ENCODE measurements at regions not wholly inside any gene's neighbourhood (a gene's known extent, or its start where the extent isn't known, plus 50 kb on each side); places are given as distances from the start of the nearest gene placed in this dataset.

DNA sequence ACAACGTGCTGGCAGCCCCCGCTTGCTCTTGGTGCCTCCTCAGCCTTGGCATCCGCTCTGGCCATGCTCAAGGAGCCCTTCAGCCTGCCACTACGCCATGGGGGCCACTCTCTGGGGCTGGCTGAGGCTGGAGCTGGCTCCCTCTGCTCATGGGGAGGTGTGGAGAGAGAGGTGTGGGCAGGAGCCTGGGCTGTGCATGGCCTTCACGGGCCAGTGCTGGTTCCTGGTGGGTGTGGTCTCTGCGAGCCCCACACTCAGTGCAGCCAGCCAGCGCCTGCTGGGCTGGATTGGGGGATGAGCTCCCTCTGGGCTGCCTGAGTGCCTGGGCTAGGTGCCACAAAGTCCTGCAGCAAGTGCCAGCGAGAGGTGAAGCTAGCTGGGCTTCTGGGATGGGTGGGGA is 1289.1 kb downstream of the OLFM4 start:
- H3K36me3 Mint-ChIP-seq, result no peaks in the 10 kb centered on the region
- no peaks in the 10 kb centered on the region for H3K4me1 ChIP-seq (ENCODE audit: insufficient read depth, low read length)
- H3K27ac ChIP-seq (ENCODE audit: low read depth, low read length), result no peak overlapping the region
- H3K9me3 Mint-ChIP-seq, result peaks cover 2 to 38% (median 10%) of the 10 kb centered on the region in 8 donors
- H3K4me1 Mint-ChIP-seq, result no peaks in the 10 kb centered on the region
- intact Hi-C loops (cut with micrococcal nuclease), result no loop called here
- H3K4me3 ChIP-seq (ENCODE audit: low read length in 2 of 2), result no peak overlapping the region
- H3K27me3 Mint-ChIP-seq, result no peaks in the 10 kb centered on the region
- ChIA-PET CTCF (ENCODE audit: partially characterized antibody) (no interaction called here), POLR2A (ENCODE audit: partially characterized antibody) (no interaction called here)
- no peak overlapping the region for H3K27ac Mint-ChIP-seq
- H3K27me3 ChIP-seq (ENCODE audit: insufficient read depth, low read length), result no peaks in the 10 kb centered on the region
- no peak for DNase-seq
- H3K4me3 Mint-ChIP-seq, result no peak overlapping the region
- H3K9me3 ChIP-seq (ENCODE audit: control insufficient read depth in 1 of 2, low read length in 2 of 2), result no peaks in the 10 kb centered on the region
- no peaks in the 10 kb centered on the region for H3K36me3 ChIP-seq (ENCODE audit: insufficient read depth, low read length)

DNA sequence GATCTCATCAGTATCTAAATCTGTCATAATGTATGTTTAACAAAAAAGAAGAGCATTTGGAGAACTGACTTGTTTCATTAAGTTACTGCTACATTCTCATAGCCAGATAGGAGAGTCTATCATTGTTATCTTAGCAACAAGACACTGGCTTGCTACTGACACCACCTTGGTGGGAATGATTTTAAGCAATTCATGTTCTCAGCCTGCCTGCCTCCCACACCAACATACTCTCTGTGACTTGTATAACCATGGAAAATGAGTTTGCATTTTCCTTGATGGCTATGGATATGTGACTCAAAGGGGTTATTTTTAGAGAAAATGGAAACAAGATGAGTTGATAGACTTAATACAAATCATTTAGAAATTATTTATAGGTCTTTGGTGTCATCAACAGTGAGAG is 1308.9 kb downstream of the OLFM4 start:
- Histone ChIP-seq H3K36me3 (ENCODE audit: insufficient read depth, low read length) (no peaks in the 10 kb centered on the region), H3K27me3 (ENCODE audit: insufficient read depth, low read length) (no peaks in the 10 kb centered on the region), H3K4me3 (ENCODE audit: low read length in 2 of 2) (no peak overlapping the region), H3K9me3 (ENCODE audit: control insufficient read depth in 1 of 2, low read length in 2 of 2) (no peaks in the 10 kb centered on the region), H3K27ac (ENCODE audit: low read depth, low read length) (no peak overlapping the region), H3K4me1 (ENCODE audit: insufficient read depth, low read length) (no peaks in the 10 kb centered on the region)
- H3K4me3 Mint-ChIP-seq, result no peak overlapping the region
- DNase-seq, result no peak
- CTCF ChIA-PET (ENCODE audit: partially characterized antibody), result no interaction called here
- H3K9me3 Mint-ChIP-seq, result peaks cover 3 to 19% (median 9%) of the 10 kb centered on the region in 8 donors
- no peak overlapping the region for H3K27ac Mint-ChIP-seq
- intact Hi-C loops (cut with micrococcal nuclease), result no loop called here
- no peaks in the 10 kb centered on the region for H3K27me3 Mint-ChIP-seq
- no peaks in the 10 kb centered on the region for H3K36me3 Mint-ChIP-seq
- no peaks in the 10 kb centered on the region for H3K4me1 Mint-ChIP-seq
- POLR2A ChIA-PET (ENCODE audit: partially characterized antibody), result no interaction called here

DNA sequence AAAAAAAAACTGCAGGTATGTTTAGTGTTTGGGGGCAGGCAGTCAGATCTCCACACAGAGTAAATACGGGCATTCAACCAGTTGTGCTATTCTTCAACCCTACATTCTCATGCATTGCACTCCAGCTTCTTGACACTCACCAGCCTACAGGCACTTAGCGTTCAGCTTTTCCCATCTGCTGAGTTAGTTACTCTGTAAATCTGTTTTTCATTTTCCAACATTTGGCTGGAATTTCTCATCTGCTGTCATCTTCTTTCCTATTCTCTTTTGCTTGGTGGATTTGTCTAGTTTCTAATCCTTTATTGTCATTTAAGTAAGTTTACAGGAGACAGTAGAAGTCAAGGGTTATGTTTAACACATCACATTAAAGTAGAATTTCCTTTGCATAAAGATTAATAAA is 1318.9 kb downstream of the OLFM4 start:
- no peak for DNase-seq
- Mint-ChIP-seq H3K27ac (no peak overlapping the region), H3K4me3 (no peak overlapping the region), H3K27me3 (no peaks in the 10 kb centered on the region), H3K36me3 (no peaks in the 10 kb centered on the region), H3K9me3 (peaks cover 0 to 18% (median 5%) of the 10 kb centered on the region in 8 donors), H3K4me1 (no peaks in the 10 kb centered on the region)
- Histone ChIP-seq H3K27ac (ENCODE audit: low read depth, low read length) (no peak overlapping the region), H3K36me3 (ENCODE audit: insufficient read depth, low read length) (no peaks in the 10 kb centered on the region), H3K9me3 (ENCODE audit: control insufficient read depth in 1 of 2, low read length in 2 of 2) (no peaks in the 10 kb centered on the region), H3K4me3 (ENCODE audit: low read length in 2 of 2) (no peak overlapping the region), H3K4me1 (ENCODE audit: insufficient read depth, low read length) (no peaks in the 10 kb centered on the region), H3K27me3 (ENCODE audit: insufficient read depth, low read length) (no peaks in the 10 kb centered on the region)
- ChIA-PET CTCF (ENCODE audit: partially characterized antibody) (no interaction called here), POLR2A (ENCODE audit: partially characterized antibody) (no interaction called here)
- intact Hi-C loops (cut with micrococcal nuclease), result no loop called here

DNA sequence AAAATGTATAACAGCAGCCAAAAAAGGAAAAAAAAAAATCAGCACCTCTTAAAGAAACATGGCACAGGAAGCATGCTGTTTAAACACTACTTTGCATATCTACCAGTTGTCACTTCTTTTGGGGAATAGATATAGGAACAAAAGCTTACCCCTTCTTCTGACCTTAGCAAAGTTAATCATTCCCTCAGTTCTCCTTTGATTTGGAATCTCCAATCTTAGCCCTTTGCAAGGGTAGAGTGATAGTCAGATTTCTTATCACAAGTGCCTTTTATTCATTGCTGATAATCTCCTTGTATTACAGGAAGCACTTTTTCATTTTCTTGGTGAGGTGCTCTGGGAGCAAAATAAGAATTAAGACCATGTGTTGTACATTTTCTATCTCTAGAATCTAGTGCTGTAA is 1327.6 kb downstream of the OLFM4 start:
- H3K36me3 Mint-ChIP-seq, result no peaks in the 10 kb centered on the region
- CTCF ChIA-PET (ENCODE audit: partially characterized antibody), result no interaction called here
- peaks cover 0 to 10% (median 3%) of the 10 kb centered on the region in 8 donors for H3K9me3 Mint-ChIP-seq

DNA sequence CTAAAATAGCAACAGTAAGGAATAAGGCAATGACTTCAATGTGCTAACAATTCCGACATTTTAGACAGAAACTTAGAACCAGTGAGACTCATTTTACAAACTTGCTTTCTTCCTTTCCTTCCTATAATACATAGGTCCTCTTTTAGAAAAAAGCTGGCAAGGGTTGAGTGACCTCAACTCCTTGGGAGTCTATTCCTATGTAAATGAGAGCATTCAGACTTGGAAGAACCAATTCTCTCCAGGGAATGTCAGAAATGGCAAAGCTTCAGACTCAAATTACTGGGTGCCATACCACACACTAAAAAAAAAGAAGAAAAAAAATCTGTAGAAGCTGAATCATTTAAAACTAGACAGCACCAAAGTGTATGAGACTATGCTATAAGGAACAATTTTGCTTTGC is 1328.2 kb downstream of the OLFM4 start:
- no peaks in the 10 kb centered on the region for H3K36me3 Mint-ChIP-seq
- no peak overlapping the region for H3K4me3 ChIP-seq (ENCODE audit: low read length in 2 of 2)
- no peak for DNase-seq
- H3K27ac Mint-ChIP-seq, result no peak overlapping the region
- H3K4me1 ChIP-seq (ENCODE audit: insufficient read depth, low read length), result no peaks in the 10 kb centered on the region
- ChIA-PET CTCF (ENCODE audit: partially characterized antibody) (no interaction called here), POLR2A (ENCODE audit: partially characterized antibody) (no interaction called here)
- no peaks in the 10 kb centered on the region for H3K4me1 Mint-ChIP-seq
- H3K9me3 Mint-ChIP-seq, result peaks cover 0 to 11% (median 3%) of the 10 kb centered on the region in 8 donors
- intact Hi-C loops (cut with micrococcal nuclease), result no loop called here
- no peak overlapping the region for H3K4me3 Mint-ChIP-seq
- H3K27me3 Mint-ChIP-seq, result no peaks in the 10 kb centered on the region
- peaks cover 0 to 5% of the 10 kb centered on the region in 2 donors for H3K9me3 ChIP-seq (ENCODE audit: control insufficient read depth in 1 of 2, low read length in 2 of 2)
- no peaks in the 10 kb centered on the region for H3K27me3 ChIP-seq (ENCODE audit: insufficient read depth, low read length)
- no peaks in the 10 kb centered on the region for H3K36me3 ChIP-seq (ENCODE audit: insufficient read depth, low read length)
- no peak overlapping the region for H3K27ac ChIP-seq (ENCODE audit: low read depth, low read length)

More for the DNA sequence above, 1327.6 kb downstream of the OLFM4 start:
- H3K27ac Mint-ChIP-seq, result no peak overlapping the region
- no peaks in the 10 kb centered on the region for H3K27me3 ChIP-seq (ENCODE audit: insufficient read depth, low read length)
- no peak for DNase-seq
- H3K27ac ChIP-seq (ENCODE audit: low read depth, low read length), result no peak overlapping the region
- peaks cover 0 to 5% of the 10 kb centered on the region in 2 donors for H3K9me3 ChIP-seq (ENCODE audit: control insufficient read depth in 1 of 2, low read length in 2 of 2)
- no peak overlapping the region for H3K4me3 Mint-ChIP-seq
- no peak overlapping the region for H3K4me3 ChIP-seq (ENCODE audit: low read length in 2 of 2)
- H3K36me3 ChIP-seq (ENCODE audit: insufficient read depth, low read length), result no peaks in the 10 kb centered on the region
- H3K4me1 Mint-ChIP-seq, result no peaks in the 10 kb centered on the region
- POLR2A ChIA-PET (ENCODE audit: partially characterized antibody), result no interaction called here
- H3K4me1 ChIP-seq (ENCODE audit: insufficient read depth, low read length), result no peaks in the 10 kb centered on the region
- H3K27me3 Mint-ChIP-seq, result no peaks in the 10 kb centered on the region
- intact Hi-C loops (cut with micrococcal nuclease), result no loop called here

DNA sequence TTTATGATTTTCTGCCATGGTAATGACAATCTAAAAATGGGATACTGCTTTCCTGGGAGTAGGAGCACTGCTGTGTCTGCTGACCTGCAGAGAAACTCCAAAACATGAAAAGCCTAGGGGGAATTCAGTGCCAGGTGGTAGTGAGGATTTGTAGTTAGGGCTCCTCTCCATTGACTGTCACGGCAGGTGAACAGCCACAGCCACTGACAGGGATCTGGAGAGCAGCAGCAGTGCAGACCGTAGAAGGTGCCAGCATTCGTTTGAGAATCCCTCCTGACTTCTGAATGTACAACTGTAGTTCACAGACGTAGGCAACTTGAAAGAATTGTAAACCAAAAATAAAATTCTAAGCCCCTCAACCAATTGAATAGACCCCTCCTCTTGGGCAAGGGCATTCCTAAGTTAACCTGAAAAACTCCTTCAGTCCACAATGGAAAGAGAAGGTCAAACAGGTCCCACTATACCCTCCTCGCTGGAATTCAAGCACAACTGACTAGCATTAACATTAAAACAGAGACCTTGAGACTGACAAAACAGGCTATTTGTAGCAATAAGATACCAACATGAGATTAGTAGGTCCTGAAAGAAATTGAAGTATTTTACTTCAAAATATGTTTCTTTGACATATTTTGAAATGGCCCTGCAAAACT is 1328.8 kb downstream of the OLFM4 start:
- H3K9me3 Mint-ChIP-seq, result peaks cover 0 to 10% (median 3%) of the 10 kb centered on the region in 8 donors
- no peak overlapping the region for H3K4me3 Mint-ChIP-seq
- Histone ChIP-seq H3K4me1 (ENCODE audit: insufficient read depth, low read length) (no peaks in the 10 kb centered on the region), H3K27me3 (ENCODE audit: insufficient read depth, low read length) (no peaks in the 10 kb centered on the region), H3K9me3 (ENCODE audit: control insufficient read depth in 1 of 2, low read length in 2 of 2) (peaks cover 0 to 5% of the 10 kb centered on the region in 2 donors), H3K4me3 (ENCODE audit: low read length in 2 of 2) (no peak overlapping the region), H3K27ac (ENCODE audit: low read depth, low read length) (no peak overlapping the region), H3K36me3 (ENCODE audit: insufficient read depth, low read length) (no peaks in the 10 kb centered on the region)
- no peak for DNase-seq
- intact Hi-C loops (cut with micrococcal nuclease), result no loop called here
- no peaks in the 10 kb centered on the region for H3K27me3 Mint-ChIP-seq
- H3K27ac Mint-ChIP-seq, result no peak overlapping the region
- no peaks in the 10 kb centered on the region for H3K4me1 Mint-ChIP-seq
- CTCF ChIA-PET (ENCODE audit: partially characterized antibody), result no interaction called here
- no peaks in the 10 kb centered on the region for H3K36me3 Mint-ChIP-seq
- POLR2A ChIA-PET (ENCODE audit: partially characterized antibody), result no interaction called here

DNA sequence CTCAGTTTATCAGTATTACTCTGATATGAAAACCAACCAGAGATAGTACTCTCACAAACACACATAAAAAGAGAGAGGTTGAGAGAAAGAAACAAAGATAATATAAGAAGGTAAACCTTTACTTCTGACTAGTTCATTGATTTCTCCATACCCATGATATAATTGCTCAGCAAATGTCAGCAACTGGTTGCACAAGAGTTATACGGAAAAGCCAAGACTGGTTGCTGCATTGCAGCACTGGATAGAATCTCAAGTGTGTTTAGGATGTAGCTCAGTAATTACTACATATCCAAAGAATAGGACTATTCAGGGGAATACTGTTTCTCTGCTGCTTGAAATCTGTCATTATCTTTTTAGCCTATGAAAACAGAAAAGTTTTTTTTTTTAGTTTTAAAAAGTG is 1332.8 kb downstream of the OLFM4 start:
- CTCF ChIA-PET (ENCODE audit: partially characterized antibody), result no interaction called here
- Mint-ChIP-seq H3K9me3 (peaks cover 0 to 8% (median 0%) of the 10 kb centered on the region in 8 donors), H3K4me3 (no peak overlapping the region), H3K27ac (no peak overlapping the region), H3K4me1 (no peaks in the 10 kb centered on the region), H3K27me3 (no peaks in the 10 kb centered on the region), H3K36me3 (no peaks in the 10 kb centered on the region)
- no peak for DNase-seq
- intact Hi-C loops (cut with micrococcal nuclease), result no loop called here
- Histone ChIP-seq H3K9me3 (ENCODE audit: control insufficient read depth in 1 of 2, low read length in 2 of 2) (no peaks in the 10 kb centered on the region), H3K4me1 (ENCODE audit: insufficient read depth, low read length) (no peaks in the 10 kb centered on the region), H3K4me3 (ENCODE audit: low read length in 2 of 2) (no peak overlapping the region), H3K27me3 (ENCODE audit: insufficient read depth, low read length) (no peaks in the 10 kb centered on the region), H3K27ac (ENCODE audit: low read depth, low read length) (no peak overlapping the region), H3K36me3 (ENCODE audit: insufficient read depth, low read length) (no peaks in the 10 kb centered on the region)
- POLR2A ChIA-PET (ENCODE audit: partially characterized antibody), result no interaction called here

DNA sequence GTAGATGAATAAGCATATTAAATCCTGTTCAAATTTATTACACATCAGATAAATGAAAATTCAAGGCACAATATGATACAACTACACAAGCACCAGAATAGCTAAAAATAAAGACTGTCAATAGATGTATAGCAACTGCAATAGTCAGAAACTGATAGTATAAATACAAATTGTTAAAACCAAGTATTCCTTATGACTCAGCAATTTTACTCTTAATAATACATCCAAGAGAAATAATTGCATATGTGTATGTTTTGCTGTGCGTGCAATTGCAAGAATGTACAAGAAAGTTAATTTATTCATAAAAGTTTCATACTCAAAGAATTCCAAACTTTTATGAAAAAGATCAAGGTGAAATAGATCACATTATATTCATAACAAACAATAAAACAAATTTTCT is 1338.1 kb downstream of the OLFM4 start:
- intact Hi-C loops (cut with micrococcal nuclease), result no loop called here
- CTCF ChIA-PET (ENCODE audit: partially characterized antibody), result no interaction called here
- H3K4me1 ChIP-seq (ENCODE audit: insufficient read depth, low read length), result no peaks in the 10 kb centered on the region
- Mint-ChIP-seq H3K9me3 (peaks cover 2 to 18% (median 6%) of the 10 kb centered on the region in 8 donors), H3K36me3 (no peaks in the 10 kb centered on the region), H3K4me3 (no peak overlapping the region), H3K4me1 (no peaks in the 10 kb centered on the region), H3K27me3 (no peaks in the 10 kb centered on the region), H3K27ac (no peak overlapping the region)
- no peaks in the 10 kb centered on the region for H3K9me3 ChIP-seq (ENCODE audit: control insufficient read depth in 1 of 2, low read length in 2 of 2)
- H3K27ac ChIP-seq (ENCODE audit: low read depth, low read length), result no peak overlapping the region
- POLR2A ChIA-PET (ENCODE audit: partially characterized antibody), result no interaction called here
- no peaks in the 10 kb centered on the region for H3K36me3 ChIP-seq (ENCODE audit: insufficient read depth, low read length)
- DNase-seq, result no peak
- no peaks in the 10 kb centered on the region for H3K27me3 ChIP-seq (ENCODE audit: insufficient read depth, low read length)
- no peak overlapping the region for H3K4me3 ChIP-seq (ENCODE audit: low read length in 2 of 2)
